HCT116 (cell line): ENCODE measurements at regions not wholly inside any gene's neighbourhood (a gene's known extent, or its start where the extent isn't known, plus 50 kb on each side); places are given as distances from the start of the nearest gene placed in this dataset.

ENCODE experiments used
- ATAC-seq: fragments of 200-7000 bp; cut with Tn5 transposase; 2 replicates; pipeline ENCODE4 v1.9.1; 2020; ENCODE audit warnings: mild to moderate bottlenecking, moderate library complexity
- BruUV-seq: library from RNA; stranded (reverse); fragments of 400-500 nt; replicated peaks from 2 replicates; lab custom pipeline; 2021; lab: Mats Ljungman, UMichigan
- CTCF ChIA-PET: fragments of 300-600 bp; sonication (Branson Sonifier 250); formaldehyde crosslinking; loops from one replicate; lab custom pipeline; 2021; ENCODE audit warnings: antibody characterized with exemption; lab: Charles Lee
- POLR2A ChIA-PET: fragments of 300-600, 350-600 bp; sonication (Branson Sonifier 250); formaldehyde crosslinking; loops from one replicate; lab custom pipeline; 2021; ENCODE audit warnings: antibody characterized with exemption; lab: Charles Lee
- RAD21 ChIA-PET, 2 experiments: fragments of 300-600 bp; sonication (Branson Sonifier 250); formaldehyde crosslinking; loops; one replicate each; lab custom pipeline; 2023; ENCODE audit warnings: low total read pairs in 2 of 2; ENCODE audit not compliant: uncharacterized antibody in 2 of 2, unreplicated experiment in 2 of 2, low non-redundant PET in 1 of 2; lab: Charles Lee
- DNase-seq: peaks from one replicate; pipeline ENCODE4 v3.0.0-alpha.2; 2010; ENCODE audit warnings: low read depth, low spot score
- H2AFZ ChIP-seq: fragments of 200-600 bp; shearing (Covaris generic), sonication (generic); 2 replicates; pipeline ENCODE4 v1.6.1; 2017; ENCODE audit warnings: low read depth, mixed run types, mixed read lengths, antibody characterized with exemption, low read length; ENCODE audit not compliant: poor library complexity, severe bottlenecking
- H3K27ac ChIP-seq: 2 replicates; pipeline ENCODE4 v1.5.1; 2012; ENCODE audit warnings: low read depth, low read length
- H3K27me3 ChIP-seq: fragments of 200-600 bp; sonication (generic); 2 replicates; pipeline ENCODE4 v1.6.1; 2016; ENCODE audit warnings: mixed run types, low read length, mixed read lengths; ENCODE audit not compliant: insufficient read depth
- H3K36me3 ChIP-seq, 2 experiments: fragments of 200-500 bp in 1 of 2; fragments of 200-600 bp in 1 of 2; sonication (Bioruptor generic) in 1 of 2; sonication (generic) in 1 of 2; 2 replicates each; pipeline versions ENCODE4 v1.5.1 to v1.6.1; 2014 to 2016; ENCODE audit warnings: low read length in 2 of 2, inconsistent platforms in 1 of 2, mixed read lengths in 1 of 2, mixed run types in 1 of 2; ENCODE audit not compliant: insufficient read depth in 2 of 2, control insufficient read depth in 1 of 2
- H3K4me1 ChIP-seq, 2 experiments: fragments of 200-600 bp in 1 of 2; sonication (generic) in 1 of 2; 2 replicates each; pipeline versions ENCODE4 v1.5.1 to v1.6.1; 2012 to 2017; ENCODE audit warnings: low read length in 2 of 2, inconsistent platforms in 1 of 2, mild to moderate bottlenecking in 1 of 2, mixed read lengths in 1 of 2, mixed run types in 1 of 2, moderate library complexity in 1 of 2; ENCODE audit not compliant: insufficient read depth in 2 of 2, control insufficient read depth in 1 of 2
- H3K4me2 ChIP-seq: fragments of 200-600 bp; sonication (generic); 2 replicates; pipeline ENCODE4 v1.6.1; 2017; ENCODE audit warnings: mixed run types, low read length, mixed read lengths
- H3K4me3 ChIP-seq, 2 experiments: fragments of 200-600 bp in 1 of 2; sonication (generic) in 1 of 2; replicated peaks in 1 of 2; 2 replicates each; pipeline ENCODE4 v1.5.1; 2011 to 2016; ENCODE audit warnings: low read length in 2 of 2, control low read depth in 1 of 2, low read depth in 1 of 2, mild to moderate bottlenecking in 1 of 2, mixed read lengths in 1 of 2, mixed run types in 1 of 2
- H3K79me2 ChIP-seq: fragments of 200-600 bp; sonication (generic); 2 replicates; pipeline ENCODE4 v1.6.1; 2017; ENCODE audit warnings: mild to moderate bottlenecking, mixed run types, low read length, moderate library complexity, mixed read lengths; ENCODE audit not compliant: insufficient read depth
- H3K9ac ChIP-seq: fragments of 200-600 bp; sonication (generic); 2 replicates; pipeline ENCODE4 v1.6.1; 2016; ENCODE audit warnings: low read length, mixed read lengths
- H3K9me2 ChIP-seq: fragments of 200-600 bp; sonication (generic), shearing (Covaris generic); 2 replicates; pipeline ENCODE4 v1.6.1; 2017; ENCODE audit warnings: mixed run types, mild to moderate bottlenecking, moderate library complexity; ENCODE audit not compliant: insufficient read depth
- H3K9me3 ChIP-seq, 2 experiments: fragments of 200-500 bp in 1 of 2; fragments of 200-600 bp in 1 of 2; sonication (Bioruptor generic) in 1 of 2; sonication (generic) in 1 of 2; 2 replicates each; pipeline ENCODE4 v1.6.1; 2014 to 2017; ENCODE audit warnings: low read length in 2 of 2, mixed read lengths in 2 of 2, inconsistent platforms in 1 of 2, low read depth in 1 of 2, mild to moderate bottlenecking in 1 of 2, mixed run types in 1 of 2, moderate library complexity in 1 of 2; ENCODE audit not compliant: control insufficient read depth in 1 of 2, insufficient read depth in 1 of 2
- H4K20me1 ChIP-seq: fragments of 200-600 bp; sonication (generic), shearing (Covaris generic); 2 replicates; pipeline ENCODE4 v1.6.1; 2017; ENCODE audit warnings: mixed run types, mild to moderate bottlenecking, moderate library complexity; ENCODE audit not compliant: insufficient read depth
- CEBPB ChIP-seq: IDR thresholded peaks from 2 replicates; pipeline ENCODE4 v1.6.1; 2012; ENCODE audit warnings: low read depth
- EGR1 ChIP-seq: IDR thresholded peaks from 2 replicates; pipeline ENCODE4 v1.6.1; 2012; ENCODE audit warnings: low read depth
- EZH2 ChIP-seq: fragments of 200-600 bp; sonication (generic); IDR thresholded peaks from 2 replicates; pipeline ENCODE4 v1.6.1; 2017; ENCODE audit warnings: antibody characterized with exemption, mixed run types
- FOSL1 ChIP-seq: IDR thresholded peaks from 2 replicates; pipeline ENCODE4 v1.6.1; 2012; ENCODE audit warnings: low read depth
- JUND ChIP-seq: IDR thresholded peaks from 2 replicates; pipeline ENCODE4 v1.6.1; 2012
- MAX ChIP-seq: IDR thresholded peaks from 2 replicates; pipeline ENCODE4 v1.6.1; 2012
- POLR2A ChIP-seq: IDR thresholded peaks from 2 replicates; pipeline ENCODE4 v1.7.0; 2011; ENCODE audit warnings: borderline replicate concordance; ENCODE audit not compliant: insufficient read depth, insufficient read length; ENCODE audit errors: extremely low read depth
- POLR2AphosphoS5 ChIP-seq: IDR thresholded peaks from 2 replicates; pipeline ENCODE4 v1.6.1; 2011; ENCODE audit warnings: mild to moderate bottlenecking, low read depth, low read length, moderate library complexity
- RAD21 ChIP-seq: IDR thresholded peaks from 2 replicates; pipeline ENCODE4 v1.6.1; 2012; ENCODE audit warnings: low read depth, mild to moderate bottlenecking
- REST ChIP-seq: IDR thresholded peaks from 2 replicates; pipeline ENCODE4 v1.6.1; 2012; ENCODE audit warnings: low read depth
- SIN3A ChIP-seq: IDR thresholded peaks from 2 replicates; pipeline ENCODE4 v1.6.1; 2012; ENCODE audit warnings: low read depth
- SP1 ChIP-seq: IDR thresholded peaks from 2 replicates; pipeline ENCODE4 v1.6.1; 2012; ENCODE audit warnings: low read depth
- TCF7L2 ChIP-seq: IDR thresholded peaks from 2 replicates; pipeline ENCODE4 v1.7.0; 2011; ENCODE audit warnings: borderline replicate concordance, inconsistent platforms; ENCODE audit not compliant: insufficient read depth, insufficient read length; ENCODE audit errors: extremely low read depth
- YY1 ChIP-seq: IDR thresholded peaks from 2 replicates; pipeline ENCODE4 v1.6.1; 2011; ENCODE audit warnings: low read length, low read depth, moderate library complexity, mild to moderate bottlenecking; ENCODE audit not compliant: insufficient replicate concordance; ENCODE audit errors: extremely low read depth
- ZBTB33 ChIP-seq: IDR thresholded peaks from 2 replicates; pipeline ENCODE4 v1.6.1; 2011; ENCODE audit warnings: mild to moderate bottlenecking, low read length, moderate library complexity; ENCODE audit not compliant: insufficient replicate concordance; ENCODE audit errors: extremely low read depth
- ZFX ChIP-seq: fragments of 450-650 bp; IDR thresholded peaks from 2 replicates; pipeline ENCODE4 v1.6.1; 2017
- ZNF274 ChIP-seq: fragments of 200-500 bp; sonication (Bioruptor generic); IDR thresholded peaks from 2 replicates; pipeline ENCODE4 v1.6.1; 2014; ENCODE audit warnings: mild to moderate bottlenecking, low read depth, low read length, inconsistent platforms
- intact Hi-C: fragments of 100-400 bp; cut with micrococcal nuclease; formaldehyde crosslinking; loops from 2 replicates; pipeline ENCODE4 v1.10.0; 2022

- no peak for TF ChIP-seq REST
- TF ChIP-seq EZH2, result no peak
- no peak for TF ChIP-seq POLR2A
- no peak for TF ChIP-seq YY1
- TF ChIP-seq CEBPB, result no peak
- TF ChIP-seq SIN3A, result no peak
- no peak for TF ChIP-seq RAD21
These were observed 261.2 kb upstream of the HS6ST1 start (continued) for GRCh38 chr2:128579825-128580224.

GRCh38 chr2:128580988-128581848, 262.6 kb upstream of the HS6ST1 start:
- BruUV-seq, result no TSS peak
- TF ChIP-seq JUND, result no peak
- no peak for TF ChIP-seq ZFX
- TF ChIP-seq FOSL1, result no peak
- TF ChIP-seq TCF7L2, result no peak
- no peak for TF ChIP-seq EGR1
- no peak for TF ChIP-seq YY1
- TF ChIP-seq SP1, result no peak
- no peak for TF ChIP-seq POLR2AphosphoS5
- TF ChIP-seq ZNF274, result no peak
- TF ChIP-seq SIN3A, result no peak
- TF ChIP-seq RAD21, result no peak
- TF ChIP-seq MAX, result no peak
- TF ChIP-seq ZBTB33, result no peak

More at GRCh38 chr2:128580988-128581848, 262.6 kb upstream of the HS6ST1 start:
- Histone ChIP-seq H3K4me1 (no peaks in the 10 kb centered on the region), H3K4me2 (no peak overlapping the region), H3K4me3 (no peak overlapping the region), H3K36me3 (no peaks in the 10 kb centered on the region), H3K9me3 (peaks cover 0 to 4% of the 10 kb centered on the region in 2 experiments; a peak in 1 of 4 replicates), H3K9ac (no peak overlapping the region), H3K9me2 (no peaks in the 10 kb centered on the region), H3K79me2 (no peaks in the 10 kb centered on the region), H3K27ac (no peak overlapping the region), H4K20me1 (no peaks in the 10 kb centered on the region), H3K27me3 (no peaks in the 10 kb centered on the region), H2AFZ (no peak overlapping the region)
- ChIA-PET RAD21 (no interaction called here), POLR2A (no interaction called here), CTCF (no interaction called here)
- DNase-seq (no peak), ATAC-seq (no peak)
- intact Hi-C loops, result no loop called here
